Neural cell (in vitro differentiated cells): ENCODE measurements at regions not wholly inside any gene's neighbourhood (a gene's known extent, or its start where the extent isn't known, plus 50 kb on each side); places are given as distances from the start of the nearest gene placed in this dataset.

Experiments used
- H2AFZ ChIP-seq: fragments of 200-600, 300-800 bp; sonication (generic), shearing (Covaris generic); 2 replicates; pipeline ENCODE4 v1.6.0; 2014; ENCODE audit warnings: low read depth, mild to moderate bottlenecking, antibody characterized with exemption, low read length, moderate library complexity
- H3F3A ChIP-seq: fragments of 200-600 bp; shearing (Covaris generic); 2 replicates; pipeline ENCODE4 v1.6.1; 2016; ENCODE audit warnings: mild to moderate bottlenecking, moderate library complexity, mixed read lengths, antibody characterized with exemption, low read length; ENCODE audit not compliant: insufficient read depth, poor library complexity, severe bottlenecking
- H3K27ac ChIP-seq: fragments of 200-600, 300-800 bp; sonication (generic), shearing (Covaris generic); 2 replicates; pipeline ENCODE4 v1.5.1; 2014; ENCODE audit warnings: mild to moderate bottlenecking, low read length, moderate library complexity
- H3K27me3 ChIP-seq: fragments of 300-800, 200-600 bp; sonication (generic), shearing (Covaris generic); 2 replicates; pipeline ENCODE4 v1.6.0; 2014; ENCODE audit warnings: mild to moderate bottlenecking, low read depth, low read length, moderate library complexity; ENCODE audit not compliant: insufficient read depth
- H3K36me3 ChIP-seq: fragments of 300-800, 200-600 bp; sonication (generic), shearing (Covaris generic); 2 replicates; pipeline ENCODE4 v1.5.1; 2014; ENCODE audit warnings: mild to moderate bottlenecking, antibody characterized with exemption, low read length, moderate library complexity; ENCODE audit not compliant: insufficient read depth
- H3K4me2 ChIP-seq: fragments of 300-800, 200-600 bp; sonication (generic), shearing (Covaris generic); 2 replicates; pipeline ENCODE4 v1.6.0; 2014; ENCODE audit warnings: mild to moderate bottlenecking, low read length
- H3K4me3 ChIP-seq: fragments of 300-800, 200-600 bp; sonication (generic), shearing (Covaris generic); 2 replicates; pipeline ENCODE4 v1.5.1; 2014; ENCODE audit warnings: mild to moderate bottlenecking, low read length, moderate library complexity
- H3K79me2 ChIP-seq: fragments of 200-600 bp; shearing (Covaris generic); replicated peaks from 2 replicates; pipeline ENCODE4 v1.6.0; 2014; ENCODE audit warnings: mild to moderate bottlenecking, low read length, moderate library complexity; ENCODE audit not compliant: insufficient read depth
- H3K9ac ChIP-seq: fragments of 300-800, 200-600 bp; sonication (generic), shearing (Covaris generic); 2 replicates; pipeline ENCODE4 v1.6.1; 2016; ENCODE audit warnings: mild to moderate bottlenecking, low read length, mixed read lengths
- H3K9me2 ChIP-seq: fragments of 200-600 bp; shearing (Covaris generic); 2 replicates; pipeline ENCODE4 v1.6.1; 2016; ENCODE audit warnings: mild to moderate bottlenecking, low read length, mixed read lengths; ENCODE audit not compliant: insufficient read depth
- H3K9me3 ChIP-seq: fragments of 200-600, 300-800 bp; sonication (generic), shearing (Covaris generic); 2 replicates; pipeline ENCODE4 v1.6.1; 2016; ENCODE audit warnings: mild to moderate bottlenecking, mixed run types, low read length, moderate library complexity, mixed read lengths
- H4K20me1 ChIP-seq: fragments of 200-600 bp; shearing (Covaris generic); 2 replicates; pipeline ENCODE4 v1.6.1; 2016; ENCODE audit warnings: mild to moderate bottlenecking, mixed run types; ENCODE audit not compliant: insufficient read depth
- CTCF ChIP-seq: fragments of 450-650 bp; IDR thresholded peaks from 2 replicates; pipeline ENCODE4 v1.5.1; 2014; ENCODE audit warnings: antibody characterized with exemption, mild to moderate bottlenecking, moderate library complexity; ENCODE audit not compliant: poor library complexity, severe bottlenecking
- EP300 ChIP-seq: fragments of 450-650 bp; conservative IDR thresholded peaks from 2 replicates; pipeline ENCODE4 v1.6.1; 2014; ENCODE audit warnings: antibody characterized with exemption, mild to moderate bottlenecking, moderate library complexity; ENCODE audit not compliant: poor library complexity, severe bottlenecking
- EZH2 ChIP-seq: fragments of 200-600, 300-800 bp; shearing (Covaris generic), sonication (generic); IDR thresholded peaks from 2 replicates; pipeline ENCODE4 v1.6.1; 2014; ENCODE audit warnings: antibody characterized with exemption, low read length, borderline replicate concordance, mild to moderate bottlenecking; ENCODE audit not compliant: insufficient read depth, poor library complexity, severe bottlenecking
- MXI1 ChIP-seq: fragments of 450-650 bp; conservative IDR thresholded peaks from 2 replicates; pipeline ENCODE4 v1.6.1; 2014; ENCODE audit warnings: antibody characterized with exemption, mild to moderate bottlenecking; ENCODE audit not compliant: poor library complexity, severe bottlenecking
- POLR2AphosphoS5 ChIP-seq: IDR thresholded peaks from 2 replicates; pipeline ENCODE4 v1.6.1; 2012
- RAD21 ChIP-seq: fragments of 450-650 bp; conservative IDR thresholded peaks from 2 replicates; pipeline ENCODE4 v1.6.1; 2014; ENCODE audit warnings: antibody characterized with exemption, mild to moderate bottlenecking, moderate library complexity
- SMC3 ChIP-seq: fragments of 450-650 bp; conservative IDR thresholded peaks from 2 replicates; pipeline ENCODE4 v1.6.1; 2014; ENCODE audit warnings: antibody characterized with exemption, mild to moderate bottlenecking, moderate library complexity; ENCODE audit not compliant: poor library complexity
- TAF1 ChIP-seq: IDR thresholded peaks from 2 replicates; pipeline ENCODE4 v1.6.1; 2012; ENCODE audit warnings: low read depth
- TF ChIP-seq, protein P1 (sequence below): IDR thresholded peaks from 2 replicates; pipeline ENCODE4 v1.6.1; 2012; ENCODE audit warnings: borderline replicate concordance

DNA sequence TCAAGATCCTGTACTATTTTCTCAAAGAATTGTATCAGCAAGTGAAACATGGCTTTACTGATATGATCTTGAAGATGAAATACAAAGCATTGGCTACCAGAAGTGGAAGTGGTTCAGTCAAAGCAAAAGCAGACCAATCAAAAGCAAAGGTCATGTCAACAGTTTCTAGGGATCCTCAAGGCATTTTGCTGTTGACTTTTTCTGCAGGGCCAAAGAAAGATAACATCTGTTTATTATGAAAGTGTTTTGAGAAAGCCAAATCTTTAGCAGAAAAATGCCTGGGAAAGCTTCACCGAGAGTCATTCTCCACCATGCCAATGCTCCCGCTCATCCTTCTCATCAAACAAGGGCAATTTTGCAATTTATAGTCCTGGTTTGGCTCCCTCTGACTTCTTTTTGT is 90.3 kb upstream of the ACO1 start:
- Histone ChIP-seq H3F3A (no peaks in the 10 kb centered on the region), H3K9me2 (no peaks in the 10 kb centered on the region), H3K9ac (no peak overlapping the region), H2AFZ (no peak overlapping the region), H4K20me1 (no peaks in the 10 kb centered on the region), H3K27ac (no peak overlapping the region), H3K27me3 (no peaks in the 10 kb centered on the region), H3K4me3 (no peak overlapping the region), H3K9me3 (no peaks in the 10 kb centered on the region), H3K79me2 (no peaks in the 10 kb centered on the region), H3K36me3 (no peaks in the 10 kb centered on the region), H3K4me2 (no peak overlapping the region)
- TF ChIP-seq TAF1, result no peak
- TF ChIP-seq CTCF, result no peak
- TF ChIP-seq EP300, result no peak
- no peak for TF ChIP-seq RAD21
- no peak for TF ChIP-seq MXI1
- no peak for TF ChIP-seq SMC3
- TF ChIP-seq, protein P1, sequence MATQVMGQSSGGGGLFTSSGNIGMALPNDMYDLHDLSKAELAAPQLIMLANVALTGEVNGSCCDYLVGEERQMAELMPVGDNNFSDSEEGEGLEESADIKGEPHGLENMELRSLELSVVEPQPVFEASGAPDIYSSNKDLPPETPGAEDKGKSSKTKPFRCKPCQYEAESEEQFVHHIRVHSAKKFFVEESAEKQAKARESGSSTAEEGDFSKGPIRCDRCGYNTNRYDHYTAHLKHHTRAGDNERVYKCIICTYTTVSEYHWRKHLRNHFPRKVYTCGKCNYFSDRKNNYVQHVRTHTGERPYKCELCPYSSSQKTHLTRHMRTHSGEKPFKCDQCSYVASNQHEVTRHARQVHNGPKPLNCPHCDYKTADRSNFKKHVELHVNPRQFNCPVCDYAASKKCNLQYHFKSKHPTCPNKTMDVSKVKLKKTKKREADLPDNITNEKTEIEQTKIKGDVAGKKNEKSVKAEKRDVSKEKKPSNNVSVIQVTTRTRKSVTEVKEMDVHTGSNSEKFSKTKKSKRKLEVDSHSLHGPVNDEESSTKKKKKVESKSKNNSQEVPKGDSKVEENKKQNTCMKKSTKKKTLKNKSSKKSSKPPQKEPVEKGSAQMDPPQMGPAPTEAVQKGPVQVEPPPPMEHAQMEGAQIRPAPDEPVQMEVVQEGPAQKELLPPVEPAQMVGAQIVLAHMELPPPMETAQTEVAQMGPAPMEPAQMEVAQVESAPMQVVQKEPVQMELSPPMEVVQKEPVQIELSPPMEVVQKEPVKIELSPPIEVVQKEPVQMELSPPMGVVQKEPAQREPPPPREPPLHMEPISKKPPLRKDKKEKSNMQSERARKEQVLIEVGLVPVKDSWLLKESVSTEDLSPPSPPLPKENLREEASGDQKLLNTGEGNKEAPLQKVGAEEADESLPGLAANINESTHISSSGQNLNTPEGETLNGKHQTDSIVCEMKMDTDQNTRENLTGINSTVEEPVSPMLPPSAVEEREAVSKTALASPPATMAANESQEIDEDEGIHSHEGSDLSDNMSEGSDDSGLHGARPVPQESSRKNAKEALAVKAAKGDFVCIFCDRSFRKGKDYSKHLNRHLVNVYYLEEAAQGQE, result no peak
- TF ChIP-seq EZH2, result no peak
- no peak for TF ChIP-seq POLR2AphosphoS5

- Histone ChIP-seq H3K36me3 (no peaks in the 10 kb centered on the region), H3K9ac (no peak overlapping the region), H3K9me2 (no peaks in the 10 kb centered on the region), H3K27ac (no peak overlapping the region), H3F3A (no peaks in the 10 kb centered on the region), H3K9me3 (no peaks in the 10 kb centered on the region), H3K27me3 (no peaks in the 10 kb centered on the region), H3K4me2 (no peak overlapping the region), H3K79me2 (no peaks in the 10 kb centered on the region), H3K4me3 (no peak overlapping the region), H4K20me1 (no peaks in the 10 kb centered on the region), H2AFZ (no peak overlapping the region)
- TF ChIP-seq, protein P1, result no peak
- TF ChIP-seq EP300 (no peak), TAF1 (no peak), SMC3 (no peak), POLR2AphosphoS5 (no peak), MXI1 (no peak), RAD21 (no peak), CTCF (no peak), EZH2 (no peak)
Observed at GRCh38 chr9:32300373-32300772, 84.1 kb upstream of the ACO1 start.
